GM18951 (cell line): ENCODE measurements at regions not wholly inside any gene's neighbourhood (a gene's known extent, or its start where the extent isn't known, plus 50 kb on each side); places are given as distances from the start of the nearest gene placed in this dataset.

Experiments
- POLR2A ChIP-seq: IDR thresholded peaks from 4 replicates; pipeline ENCODE4 v1.6.1; 2011; ENCODE audit warnings: mild to moderate bottlenecking; ENCODE audit not compliant: insufficient read length, insufficient read depth; ENCODE audit errors: extremely low read depth
- in situ Hi-C: fragments of 300-500 bp; cut with MboI; formaldehyde crosslinking; loops from one replicate; pipeline ENCODE4 v1.12.0; 2022; ENCODE audit warnings: low sequenced_read_pairs, mixed read lengths, inconsistent platforms; ENCODE audit not compliant: unreplicated experiment

DNA sequence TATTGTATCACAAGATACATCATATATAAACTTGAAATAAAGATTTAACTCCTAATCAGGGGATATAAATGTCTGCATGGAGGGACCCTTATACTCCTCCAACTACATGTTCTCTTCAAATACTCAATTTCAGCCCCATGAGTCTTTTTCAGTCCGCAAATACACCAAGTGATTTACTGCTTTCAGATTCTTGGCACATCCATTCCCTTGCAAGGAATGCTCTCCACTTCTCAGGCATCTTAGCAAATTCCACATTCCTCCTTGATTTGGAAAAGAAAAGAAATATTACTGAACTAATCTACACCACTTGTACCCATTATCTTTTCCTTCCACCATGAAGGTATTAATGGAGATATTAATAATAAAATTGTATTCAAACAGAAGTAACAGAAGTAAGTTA lies 999.4 kb upstream of the GJE1 start:
- in situ Hi-C loops: no loop called here
- TF ChIP-seq POLR2A: no peak

DNA sequence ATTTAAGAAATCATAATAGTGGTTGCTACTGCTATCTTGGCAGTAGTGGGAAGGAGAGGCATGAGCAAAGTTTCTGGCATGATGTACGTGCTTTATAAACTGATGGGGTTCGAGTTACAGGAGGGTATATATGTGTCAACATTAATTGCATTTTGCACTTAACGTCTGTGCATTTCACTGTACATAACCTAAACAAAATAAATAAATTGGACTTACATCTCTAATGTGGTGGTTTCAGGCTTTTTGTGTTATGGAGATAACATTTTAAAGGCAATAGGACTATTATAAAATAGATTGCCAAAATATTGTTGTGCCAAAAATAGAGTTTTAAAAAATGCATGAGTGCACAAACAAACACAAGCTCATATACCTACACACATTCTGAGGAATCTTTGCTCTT lies 1001.1 kb upstream of the GJE1 start:
- in situ Hi-C loops: no loop called here
- TF ChIP-seq POLR2A: no peak

DNA sequence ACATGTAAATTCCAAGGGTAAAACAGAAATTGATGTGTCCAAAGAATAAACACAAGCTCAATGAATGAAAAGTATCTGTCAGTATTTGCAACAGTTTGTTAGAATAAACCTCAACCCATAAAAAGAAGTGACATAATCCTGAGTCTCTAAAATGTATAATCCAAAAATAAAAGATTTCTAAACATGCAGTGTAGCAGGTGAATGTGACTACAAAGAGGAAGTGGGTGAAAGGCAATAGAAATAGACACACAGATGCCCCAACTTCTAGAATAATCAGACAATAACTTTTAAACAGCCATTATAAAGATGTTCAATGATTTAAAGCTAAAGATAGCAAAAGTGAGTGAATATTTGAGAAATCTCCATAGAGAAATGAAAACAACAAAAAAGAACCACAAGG lies 1009.2 kb upstream of the GJE1 start:
- TF ChIP-seq POLR2A: no peak
- in situ Hi-C loops: no loop called here

GRCh38 chr6:141123049-141123448 lies 1009.7 kb upstream of the GJE1 start:
- in situ Hi-C loops: no loop called here

GRCh38 chr6:141118991-141119390 lies 1013.7 kb upstream of the GJE1 start:
- TF ChIP-seq POLR2A: no peak
- in situ Hi-C loops: no loop called here

More at GRCh38 chr6:141123049-141123448, 1009.7 kb upstream of the GJE1 start:
- no peak for TF ChIP-seq POLR2A

GRCh38 chr6:141117874-141118273 lies 1014.9 kb upstream of the GJE1 start:
- no peak for TF ChIP-seq POLR2A
- in situ Hi-C loops: no loop called here

DNA sequence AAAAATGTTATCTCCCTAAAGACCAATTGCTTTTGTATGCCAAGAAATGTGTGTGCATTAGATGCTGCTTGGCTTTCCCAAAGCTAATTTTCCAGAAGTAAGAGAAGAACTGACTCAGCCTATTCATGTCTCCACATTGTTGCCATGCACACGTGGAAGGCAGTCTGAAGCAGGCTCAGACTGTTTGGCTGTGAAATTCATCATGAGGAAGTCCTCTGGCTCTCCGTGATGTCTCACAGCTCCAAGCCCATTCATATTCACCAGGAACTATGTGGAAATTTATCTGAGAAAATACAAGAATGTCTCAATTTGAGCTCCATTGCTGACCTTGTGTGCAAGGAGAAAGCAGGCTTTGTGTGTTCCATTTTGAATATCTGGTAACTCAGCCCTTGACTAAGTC lies 1022.2 kb upstream of the GJE1 start:
- in situ Hi-C loops: no loop called here
- TF ChIP-seq POLR2A: no peak

DNA sequence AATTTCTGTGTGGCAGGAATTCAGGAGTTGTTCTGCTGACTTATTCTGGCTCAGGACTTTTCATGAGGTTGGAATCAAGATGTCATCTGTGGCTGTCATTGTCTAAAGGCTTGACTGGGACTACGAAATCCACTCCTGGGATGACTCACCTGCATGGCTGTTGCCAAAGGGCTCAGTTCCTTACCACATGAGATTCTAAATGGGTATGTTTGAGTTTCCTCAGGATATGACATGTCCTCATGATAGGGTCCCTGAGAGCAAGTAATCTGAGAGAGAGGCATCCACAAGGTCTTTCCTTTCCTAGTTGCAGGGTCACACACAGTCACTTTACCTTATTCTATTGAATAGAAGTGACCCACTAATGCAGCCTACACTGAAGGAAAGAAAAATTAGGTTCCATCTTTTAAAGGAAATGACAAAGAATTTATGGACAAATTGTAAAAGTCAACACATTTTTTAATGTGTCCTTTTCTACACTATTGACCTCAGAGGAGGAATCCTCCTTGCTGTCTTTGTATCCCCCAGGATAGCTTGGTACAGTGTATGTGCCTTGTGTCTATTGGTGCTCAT lies 1025.0 kb upstream of the GJE1 start:
- no peak for TF ChIP-seq POLR2A
- in situ Hi-C loops: no loop called here

DNA sequence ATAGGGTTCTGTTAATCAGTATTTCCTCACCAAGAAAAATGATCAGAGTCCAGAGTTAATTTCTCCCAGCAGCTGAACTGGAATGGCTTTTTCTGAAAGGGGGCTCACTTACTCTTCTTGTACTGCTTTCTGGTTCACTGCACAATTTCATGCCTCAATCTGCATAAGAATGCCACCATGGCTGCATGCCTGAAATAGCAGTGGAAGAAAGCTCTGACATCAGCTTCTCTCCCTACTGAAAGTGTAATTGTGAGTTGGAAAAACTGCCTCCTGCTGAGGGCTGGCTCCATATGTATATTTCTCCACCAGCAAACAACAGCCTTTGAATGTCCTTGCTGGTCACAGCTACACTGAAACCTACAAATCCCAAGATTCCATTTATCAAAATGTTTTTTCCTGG lies 1027.2 kb upstream of the GJE1 start:
- in situ Hi-C loops: no loop called here
- no peak for TF ChIP-seq POLR2A

- no peak for TF ChIP-seq POLR2A
- in situ Hi-C loops: no loop called here
Observed at GRCh38 chr6:141103246-141103645, 1029.5 kb upstream of the GJE1 start.

DNA sequence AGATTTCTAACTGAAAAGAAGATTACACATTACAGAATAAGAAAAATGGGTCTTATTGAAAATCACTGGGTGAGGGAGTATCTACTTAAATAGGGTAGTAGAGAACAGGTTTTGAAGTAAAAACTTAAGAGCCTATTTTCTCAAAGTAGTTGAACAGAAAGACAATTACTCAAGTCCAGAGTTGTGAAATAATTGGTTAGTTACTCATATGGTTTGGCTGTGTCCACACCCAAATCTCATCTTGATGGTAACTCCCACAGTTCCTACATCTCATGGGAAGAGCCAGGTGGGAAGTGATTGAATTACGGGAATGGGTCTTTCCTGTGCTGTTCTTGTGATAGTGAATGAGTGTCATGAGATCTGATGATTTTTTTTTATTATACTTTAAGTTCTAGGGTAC lies 1035.3 kb upstream of the GJE1 start:
- TF ChIP-seq POLR2A: no peak
- in situ Hi-C loops: no loop called here

DNA sequence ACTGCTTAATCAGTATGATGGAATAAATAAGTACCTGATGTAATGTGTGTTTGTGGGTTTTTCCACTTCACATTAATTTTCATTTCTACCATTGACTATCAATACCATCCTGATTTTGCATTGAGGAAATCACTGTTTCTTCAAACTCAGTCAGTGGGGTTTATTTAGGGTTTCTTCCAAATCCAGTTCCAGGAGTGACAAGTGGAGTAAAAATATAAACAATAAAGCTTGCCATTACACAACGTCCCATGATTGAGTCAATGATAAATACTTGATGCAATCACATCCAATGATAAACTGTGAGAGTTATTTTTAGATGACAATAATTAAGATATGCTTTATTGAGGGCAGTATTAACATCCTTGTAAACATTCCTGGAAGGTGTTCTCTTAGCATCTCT lies 1037.4 kb upstream of the GJE1 start:
- in situ Hi-C loops: no loop called here
- no peak for TF ChIP-seq POLR2A

GRCh38 chr6:141088171-141088570 lies 1044.6 kb upstream of the GJE1 start:
- TF ChIP-seq POLR2A: no peak
- in situ Hi-C loops: no loop called here

- no peak for TF ChIP-seq POLR2A
- in situ Hi-C loops: no loop called here
Observed at GRCh38 chr6:141077355-141078333, 1055.1 kb upstream of the GJE1 start.

DNA sequence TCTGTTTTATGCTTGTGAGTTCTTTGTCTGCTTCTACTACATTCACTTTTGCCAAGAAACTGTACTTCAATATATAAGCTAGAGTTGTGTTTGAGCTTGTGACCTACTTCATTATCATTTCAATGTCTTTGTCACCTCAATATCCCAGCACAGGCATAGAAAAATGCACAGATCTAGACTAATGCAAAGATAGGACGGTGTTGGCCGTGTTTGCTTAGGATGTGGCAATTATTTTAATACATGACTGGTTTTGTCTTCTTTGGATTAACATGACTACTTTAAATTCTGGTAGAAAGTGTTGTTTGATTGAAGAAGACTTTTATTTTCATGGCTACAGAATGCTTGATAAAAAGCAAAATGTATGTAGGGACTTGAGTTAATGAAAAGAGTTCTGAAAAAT lies 1075.0 kb upstream of the GJE1 start:
- in situ Hi-C loops: no loop called here
- TF ChIP-seq POLR2A: no peak
